NCI-H1694 (cell line): ENCODE measurements at regions not wholly inside any gene's neighbourhood (a gene's known extent, or its start where the extent isn't known, plus 50 kb on each side); places are given as distances from the start of the nearest gene placed in this dataset.

ENCODE experiments used
- DNase-seq: peaks from one replicate; lab custom pipeline; 2025; lab: John Stamatoyannopoulos, UW

GRCh38 chr14:85079842-85080730 is 449.9 kb upstream of the FLRT2 start:
- no peak for DNase-seq

- no peak for DNase-seq
Observed at GRCh38 chr14:85084344-85084743, 445.6 kb upstream of the FLRT2 start.

GRCh38 chr14:85085981-85086380 is 444.0 kb upstream of the FLRT2 start:
- no peak for DNase-seq

- DNase-seq: no peak
Observed at GRCh38 chr14:85087201-85087600, 442.7 kb upstream of the FLRT2 start.

- no peak for DNase-seq
Observed at GRCh38 chr14:85088192-85088591, 441.8 kb upstream of the FLRT2 start.

GRCh38 chr14:85090681-85091080 is 439.3 kb upstream of the FLRT2 start:
- no peak for DNase-seq

GRCh38 chr14:85093631-85094330 is 436.2 kb upstream of the FLRT2 start:
- no peak for DNase-seq

- DNase-seq: no peak
Observed at GRCh38 chr14:85102591-85102990, 427.4 kb upstream of the FLRT2 start.

- no peak for DNase-seq
Observed at GRCh38 chr14:85106506-85106905, 423.4 kb upstream of the FLRT2 start.

- no peak for DNase-seq
Observed at GRCh38 chr14:85112762-85113161, 417.2 kb upstream of the FLRT2 start.

- DNase-seq: no peak
Observed at GRCh38 chr14:85115921-85116320, 414.0 kb upstream of the FLRT2 start.

GRCh38 chr14:85118274-85118673 is 411.7 kb upstream of the FLRT2 start:
- no peak for DNase-seq

- DNase-seq: no peak
Observed at GRCh38 chr14:85122690-85123089, 407.3 kb upstream of the FLRT2 start.

- DNase-seq: no peak
Observed at GRCh38 chr14:85123755-85124154, 406.2 kb upstream of the FLRT2 start.

GRCh38 chr14:85124631-85125290 is 405.2 kb upstream of the FLRT2 start:
- no peak for DNase-seq

GRCh38 chr14:85125291-85125670 is 404.7 kb upstream of the FLRT2 start:
- no peak for DNase-seq

- no peak for DNase-seq
Observed at GRCh38 chr14:85129921-85130320, 400.0 kb upstream of the FLRT2 start.

- DNase-seq: no peak
Observed at GRCh38 chr14:85131226-85131922, 398.6 kb upstream of the FLRT2 start.

- DNase-seq: no peak
Observed at GRCh38 chr14:85142982-85143381, 387.0 kb upstream of the FLRT2 start.

- DNase-seq: no peak
Observed at GRCh38 chr14:85146779-85147178, 383.2 kb upstream of the FLRT2 start.

- DNase-seq: no peak
Observed at GRCh38 chr14:85150166-85150565, 379.8 kb upstream of the FLRT2 start.

GRCh38 chr14:85154714-85155113 is 375.2 kb upstream of the FLRT2 start:
- DNase-seq: no peak
